GM12891 (cell line): ENCODE measurements at regions not wholly inside any gene's neighbourhood (a gene's known extent, or its start where the extent isn't known, plus 50 kb on each side); places are given as distances from the start of the nearest gene placed in this dataset.

Source experiments
- POLR2A ChIP-seq: IDR thresholded peaks from 2 replicates; pipeline ENCODE4 v1.6.1; 2011; ENCODE audit warnings: low read depth, low read length, control low read depth
- POLR2AphosphoS5 ChIP-seq: IDR thresholded peaks from 2 replicates; pipeline ENCODE4 v1.6.1; 2011; ENCODE audit warnings: low read depth, low read length, control low read depth
- SPI1 ChIP-seq: IDR thresholded peaks from 2 replicates; pipeline ENCODE4 v1.6.1; 2011; ENCODE audit warnings: low read depth, low read length, control low read depth
- TAF1 ChIP-seq: IDR thresholded peaks from 2 replicates; pipeline ENCODE4 v1.6.1; 2011; ENCODE audit warnings: low read depth, low read length, control low read depth

DNA sequence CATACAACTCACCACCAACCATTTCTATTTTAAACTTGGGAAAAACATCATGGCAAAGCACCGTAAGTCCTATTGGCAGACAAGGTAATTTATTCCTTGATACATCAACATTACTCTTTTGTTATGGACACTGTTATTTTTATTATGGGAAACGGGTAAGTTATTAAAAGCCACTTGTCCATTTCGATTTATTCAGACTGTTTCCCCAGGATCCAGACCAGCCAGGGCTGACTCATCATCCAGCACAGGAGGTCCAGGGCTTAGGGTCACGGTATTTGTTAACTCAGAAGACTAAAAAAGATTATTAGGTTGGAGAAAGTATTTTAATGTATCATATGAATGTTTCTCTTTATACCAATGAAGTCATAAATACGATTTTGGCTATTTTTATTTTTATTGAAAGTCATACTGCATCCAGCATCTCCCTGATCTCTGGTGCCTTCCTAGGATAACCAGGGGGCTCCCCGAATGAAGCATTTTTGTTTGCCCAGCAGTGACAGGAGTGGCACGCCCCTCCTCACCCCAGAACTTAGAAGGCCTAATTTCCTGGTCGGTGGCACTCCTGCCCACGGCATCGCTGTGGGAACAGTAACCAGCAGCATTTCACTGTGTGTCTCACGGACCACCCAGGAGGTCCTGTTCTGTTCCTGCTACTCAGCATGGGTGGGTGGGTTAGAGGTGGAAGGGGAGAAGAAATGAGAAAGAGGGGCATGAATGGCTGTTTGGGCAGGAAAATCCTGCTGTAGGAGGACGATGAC, 446.1 kb downstream of the EIPR1 start:
- TF ChIP-seq POLR2AphosphoS5: no peak
- TF ChIP-seq POLR2A: no peak
- TF ChIP-seq TAF1: no peak
- no peak for TF ChIP-seq SPI1
